SKM-1 (cell line): ENCODE measurements at regions not wholly inside any gene's neighbourhood (a gene's known extent, or its start where the extent isn't known, plus 50 kb on each side); places are given as distances from the start of the nearest gene placed in this dataset.
"Not testable (repeated sequence)": the region's sequence is repeated elsewhere in the genome, so short reads cannot be mapped to it uniquely, and the experiment has no call there.

ENCODE experiments used
- DNase-seq: peaks from one replicate; lab custom pipeline; 2025; ENCODE audit not compliant: unreplicated experiment; lab: John Stamatoyannopoulos, UW

- no peak for DNase-seq
Measured at GRCh38 chr7:108810756-108811385, 241.2 kb downstream of the DNAJB9 start.

- DNase-seq = no peak
Measured at GRCh38 chr7:108813251-108814014, 243.8 kb downstream of the DNAJB9 start.

- no peak for DNase-seq
Measured at GRCh38 chr7:108815815-108816214, 246.1 kb downstream of the DNAJB9 start.

GRCh38 chr7:108818742-108819141 lies 249.1 kb downstream of the DNAJB9 start:
- DNase-seq = no peak

- DNase-seq = no peak
Measured at GRCh38 chr7:108824840-108825580, 255.3 kb downstream of the DNAJB9 start.

GRCh38 chr7:108825581-108825909 lies 255.9 kb downstream of the DNAJB9 start:
- no peak for DNase-seq

- DNase-seq = no peak
Measured at GRCh38 chr7:108836256-108836655, 266.6 kb downstream of the DNAJB9 start.

- no peak for DNase-seq
Measured at GRCh38 chr7:108838198-108838597, 268.5 kb downstream of the DNAJB9 start.

GRCh38 chr7:108839076-108839475 lies 269.4 kb downstream of the DNAJB9 start:
- DNase-seq = no peak

GRCh38 chr7:108845951-108846350 lies 276.3 kb downstream of the DNAJB9 start:
- no peak for DNase-seq

GRCh38 chr7:108846471-108846870 lies 276.8 kb downstream of the DNAJB9 start:
- DNase-seq = no peak

GRCh38 chr7:108848486-108848885 lies 278.8 kb downstream of the DNAJB9 start:
- DNase-seq = no peak

- DNase-seq = no peak
Measured at GRCh38 chr7:108860615-108861014, 290.9 kb downstream of the DNAJB9 start.

- no peak for DNase-seq
Measured at GRCh38 chr7:108861071-108861470, 291.4 kb downstream of the DNAJB9 start.

GRCh38 chr7:108863227-108863848 lies 293.7 kb downstream of the DNAJB9 start:
- no peak for DNase-seq

GRCh38 chr7:108869070-108869469 lies 299.4 kb downstream of the DNAJB9 start:
- DNase-seq = no peak

- DNase-seq = no peak
Measured at GRCh38 chr7:108875139-108875538, 305.5 kb downstream of the DNAJB9 start.

- DNase-seq = no peak
Measured at GRCh38 chr7:108890862-108891261, 321.2 kb downstream of the DNAJB9 start.

GRCh38 chr7:108908456-108908855 lies 338.8 kb downstream of the DNAJB9 start:
- no peak for DNase-seq

GRCh38 chr7:108911016-108911415 lies 341.3 kb downstream of the DNAJB9 start:
- no peak for DNase-seq

- no peak for DNase-seq
Measured at GRCh38 chr7:108920490-108920889, 350.8 kb downstream of the DNAJB9 start.

GRCh38 chr7:108943048-108943447 lies 373.4 kb downstream of the DNAJB9 start:
- DNase-seq = not testable (repeated sequence)
